Left ventricle myocardium inferior (tissue), 1 donor: ENCODE measurements at regions not wholly inside any gene's neighbourhood (a gene's known extent, or its start where the extent isn't known, plus 50 kb on each side); places are given as distances from the start of the nearest gene placed in this dataset.

Experiments used
- DNase-seq: peaks from one replicate; pipeline ENCODE4 v3.0.0-alpha.2; 2020
- H3K27ac ChIP-seq: fragments of 200-600 bp; replicated peaks from 2 replicates; pipeline ENCODE4 v1.8.0; 2021
- H3K27me3 ChIP-seq: fragments of 200-600 bp; 2 replicates; pipeline ENCODE4 v1.8.0; 2021; ENCODE audit warnings: low read depth
- H3K36me3 ChIP-seq: fragments of 200-600 bp; 2 replicates; pipeline ENCODE4 v1.8.0; 2021
- H3K4me1 ChIP-seq: fragments of 200-600 bp; 2 replicates; pipeline ENCODE4 v1.8.0; 2021
- H3K4me3 ChIP-seq: fragments of 200-600 bp; 2 replicates; pipeline ENCODE4 v1.8.0; 2021; ENCODE audit warnings: mild to moderate bottlenecking, moderate library complexity
- H3K9me3 ChIP-seq: fragments of 200-600 bp; replicated peaks from 2 replicates; pipeline ENCODE4 v1.8.0; 2021
- CTCF ChIP-seq: fragments of 200-600 bp; IDR thresholded peaks from 2 replicates; pipeline ENCODE4 v1.8.0; 2021; ENCODE audit warnings: antibody characterized with exemption, mild to moderate bottlenecking, borderline replicate concordance
- intact Hi-C: fragments of 100-400 bp; cut with micrococcal nuclease; formaldehyde crosslinking; loops from one replicate; pipeline ENCODE4 v1.11.0; 2022
- donor health status: DM: no; HTN: yes; CAD: no; lungs with severe emphysema.

GRCh38 chr5:144089401-144090021, 80.9 kb downstream of the YIPF5 start:
- Histone ChIP-seq H3K4me3 (no peak overlapping the region), H3K36me3 (no peaks in the 10 kb centered on the region), H3K9me3 (no peaks in the 10 kb centered on the region), H3K27ac (no peak overlapping the region), H3K4me1 (peaks cover 15% of the 10 kb centered on the region), H3K27me3 (no peaks in the 10 kb centered on the region)
- no peak for DNase-seq
- intact Hi-C loops = no loop called here
- TF ChIP-seq CTCF = no peak

GRCh38 chr5:144092508-144092907, 78.0 kb downstream of the YIPF5 start:
- DNase-seq = no peak
- no peaks in the 10 kb centered on the region for H3K27me3 ChIP-seq
- TF ChIP-seq CTCF = no peak

GRCh38 chr5:144093400-144093799, 77.1 kb downstream of the YIPF5 start:
- Histone ChIP-seq H3K36me3 (no peaks in the 10 kb centered on the region), H3K27me3 (no peaks in the 10 kb centered on the region), H3K4me1 (peaks cover 14% of the 10 kb centered on the region), H3K27ac (no peak overlapping the region), H3K9me3 (peaks cover 15% of the 10 kb centered on the region), H3K4me3 (no peak overlapping the region)
- no peak for DNase-seq
- intact Hi-C loops = no loop called here
- TF ChIP-seq CTCF = no peak

More at GRCh38 chr5:144092508-144092907, 78.0 kb downstream of the YIPF5 start:
- Histone ChIP-seq H3K27ac (no peak overlapping the region), H3K4me1 (peaks cover 15% of the 10 kb centered on the region), H3K9me3 (peaks cover 13% of the 10 kb centered on the region), H3K36me3 (no peaks in the 10 kb centered on the region), H3K4me3 (no peak overlapping the region)
- intact Hi-C loops = no loop called here

GRCh38 chr5:144093868-144094267, 76.6 kb downstream of the YIPF5 start:
- H3K36me3 ChIP-seq = no peaks in the 10 kb centered on the region
- intact Hi-C loops = no loop called here
- no peak for DNase-seq
- no peak overlapping the region for H3K27ac ChIP-seq
- no peak overlapping the region for H3K4me3 ChIP-seq
- H3K27me3 ChIP-seq = no peaks in the 10 kb centered on the region
- TF ChIP-seq CTCF = no peak
- H3K9me3 ChIP-seq = peaks cover 15% of the 10 kb centered on the region
- H3K4me1 ChIP-seq = peaks cover 10% of the 10 kb centered on the region

- Histone ChIP-seq H3K36me3 (no peaks in the 10 kb centered on the region), H3K27me3 (no peaks in the 10 kb centered on the region), H3K9me3 (peaks cover 9% of the 10 kb centered on the region), H3K4me3 (no peak overlapping the region), H3K27ac (no peak overlapping the region), H3K4me1 (no peaks in the 10 kb centered on the region)
- DNase-seq = no peak
- intact Hi-C loops = no loop called here
- TF ChIP-seq CTCF = no peak
Measured at GRCh38 chr5:144100702-144101101, 69.8 kb downstream of the YIPF5 start.
